NCI-H146 treated with DMSO at 0.1 percent for 48 hours (cell line): ENCODE measurements at regions not wholly inside any gene's neighbourhood (a gene's known extent, or its start where the extent isn't known, plus 50 kb on each side); places are given as distances from the start of the nearest gene placed in this dataset.
"Not testable (repeated sequence)": the region's sequence is repeated elsewhere in the genome, so short reads cannot be mapped to it uniquely, and the experiment has no call there.

Experiments
- DNase-seq: peaks from one replicate; lab custom pipeline; 2025; ENCODE audit not compliant: unreplicated experiment; lab: John Stamatoyannopoulos, UW

DNA sequence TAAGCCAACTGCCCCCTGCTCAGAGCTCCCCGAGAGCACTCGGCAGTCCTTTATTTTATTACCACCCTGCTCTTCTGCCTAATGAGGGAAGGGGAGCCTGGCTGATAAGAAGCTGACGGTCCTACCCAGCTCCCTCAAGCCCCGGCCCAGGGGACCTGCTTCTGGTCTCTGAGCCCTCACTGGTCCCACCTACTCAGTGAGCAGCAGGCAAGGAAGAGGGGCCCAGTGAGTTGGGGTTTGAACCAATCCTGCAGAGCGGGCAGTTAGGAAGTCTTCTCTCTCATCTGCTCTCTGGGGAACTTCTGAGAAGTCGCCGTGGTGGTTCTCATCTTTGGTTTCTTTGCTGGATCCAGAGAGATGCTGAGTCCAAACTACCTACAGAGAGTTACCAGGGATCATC lies 218.9 kb downstream of the NDUFA10 start:
- DNase-seq: no peak

DNA sequence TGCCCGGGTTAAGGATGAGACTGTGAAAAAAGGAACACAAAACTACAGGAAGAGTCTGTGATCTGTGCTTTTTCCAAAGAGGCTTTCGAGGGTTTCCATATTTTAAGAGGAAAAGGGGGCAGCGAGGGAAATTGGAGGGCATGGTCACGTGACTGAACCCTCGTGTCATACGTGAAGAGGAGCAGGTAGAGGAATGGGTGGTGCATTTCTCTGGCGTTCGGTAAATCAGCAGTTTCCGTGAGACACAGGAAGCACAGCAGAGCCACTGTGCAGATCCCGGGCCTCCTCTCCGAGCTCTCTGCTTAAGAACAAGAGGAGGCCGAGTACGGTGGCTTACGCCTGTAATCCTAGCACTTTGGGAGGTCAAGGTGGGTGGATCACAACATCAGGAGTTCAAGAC lies 219.7 kb downstream of the NDUFA10 start:
- DNase-seq: no peak

DNA sequence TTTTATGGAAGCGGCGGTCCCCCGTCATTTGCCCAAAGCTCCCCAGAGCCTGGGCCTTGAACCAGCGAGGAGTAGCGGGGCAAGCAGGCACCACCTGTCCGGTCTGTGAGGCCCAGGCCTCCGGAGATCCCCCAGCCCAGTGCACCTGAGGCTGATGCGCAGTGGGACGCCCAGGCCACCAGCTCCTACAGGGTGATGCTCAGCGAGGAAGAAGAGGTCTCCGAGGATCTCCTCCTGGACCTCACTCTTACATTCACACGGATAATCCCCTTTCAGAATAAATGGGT lies 220.2 kb downstream of the NDUFA10 start:
- DNase-seq: no peak

DNA sequence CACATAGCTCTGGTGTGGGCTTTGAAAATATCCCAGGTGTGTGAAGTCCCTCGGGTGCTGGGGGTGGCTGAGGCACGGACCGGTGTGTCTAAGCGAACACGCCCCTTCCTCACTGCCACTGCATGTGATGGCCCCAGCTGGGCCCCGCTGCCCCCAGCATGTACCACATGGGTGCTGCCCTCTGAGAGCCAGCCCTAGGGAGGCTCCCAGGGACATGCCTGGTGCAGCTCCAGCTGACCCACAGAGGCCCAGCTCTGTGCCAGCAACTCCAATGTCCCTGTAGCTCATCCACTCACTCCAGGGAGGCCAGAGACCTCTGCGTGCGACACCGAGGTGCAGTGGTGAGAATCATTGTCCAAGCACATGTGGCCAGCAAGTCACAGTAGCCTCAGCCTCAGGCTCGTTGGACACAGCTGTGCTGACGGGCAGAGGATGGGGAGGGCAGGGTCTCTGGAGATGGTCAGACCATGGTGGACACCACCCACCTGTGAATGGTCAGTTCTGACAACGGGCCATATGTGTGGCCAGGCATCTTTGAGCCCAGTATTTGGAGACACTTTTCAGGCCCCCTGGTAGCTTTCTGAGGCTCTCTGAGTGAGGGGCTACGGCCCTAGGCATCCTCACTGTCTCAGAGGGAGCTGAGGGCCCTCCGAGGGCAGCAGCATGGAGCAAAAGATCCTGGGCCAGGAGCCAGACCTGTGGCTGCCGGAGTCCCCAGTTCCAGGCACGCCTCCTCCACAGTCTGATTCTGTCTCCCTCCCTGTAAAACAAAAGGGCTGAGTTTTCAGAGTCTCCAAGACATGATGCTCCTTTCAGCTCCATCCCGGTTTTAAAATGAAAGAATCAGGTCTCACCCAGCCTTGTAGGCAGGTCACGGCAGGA lies 220.7 kb downstream of the NDUFA10 start:
- DNase-seq: no peak

DNA sequence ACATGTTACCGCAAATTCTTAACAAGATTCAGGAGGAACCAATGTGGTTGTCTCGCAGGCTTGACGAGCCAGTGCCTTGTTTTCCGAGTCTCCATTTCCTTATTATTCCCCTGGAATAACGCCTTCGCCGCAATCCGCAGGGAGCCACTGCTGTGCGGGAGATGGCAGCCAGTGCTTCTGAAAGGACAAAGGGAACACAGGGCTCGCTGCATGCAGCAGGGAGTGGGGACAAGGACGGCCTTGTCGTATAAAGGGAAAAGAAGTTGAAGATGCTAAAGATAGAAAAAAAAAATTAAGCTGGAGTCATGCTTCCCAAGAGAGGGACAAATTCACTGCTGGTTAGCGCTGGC lies 221.4 kb downstream of the NDUFA10 start:
- DNase-seq: no peak

DNA sequence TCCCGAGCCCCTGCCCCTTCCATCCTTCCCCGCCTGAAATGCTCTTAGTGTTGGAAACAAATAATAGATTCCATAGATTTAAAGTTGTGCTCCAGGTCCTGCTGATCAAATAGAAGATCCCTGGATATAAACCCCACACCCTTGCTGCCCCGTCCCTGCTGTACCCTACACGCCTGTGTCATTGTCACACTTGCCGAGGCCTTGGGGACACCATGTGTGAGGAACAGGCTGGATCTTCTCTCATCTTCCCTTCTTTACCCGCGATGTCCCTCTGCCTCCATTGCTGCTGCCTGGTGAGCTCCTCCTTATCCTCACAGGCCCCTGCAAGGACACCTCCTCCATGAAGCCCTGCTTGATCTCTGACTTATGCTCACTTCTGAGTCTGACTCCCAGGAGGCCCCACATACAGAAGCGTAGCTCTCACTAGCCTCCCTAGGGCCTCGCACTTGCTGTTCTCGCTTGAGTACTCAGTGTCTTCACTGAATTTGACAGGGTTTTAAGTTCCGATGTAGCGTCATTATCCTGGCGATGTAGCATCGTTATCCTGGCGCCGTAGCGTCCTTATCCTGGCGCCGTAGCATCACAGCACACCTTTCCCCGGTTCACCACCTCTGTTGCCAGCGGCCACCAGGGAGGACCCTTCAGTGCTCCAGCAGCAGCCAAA lies 221.9 kb downstream of the NDUFA10 start:
- DNase-seq: no peak

DNA sequence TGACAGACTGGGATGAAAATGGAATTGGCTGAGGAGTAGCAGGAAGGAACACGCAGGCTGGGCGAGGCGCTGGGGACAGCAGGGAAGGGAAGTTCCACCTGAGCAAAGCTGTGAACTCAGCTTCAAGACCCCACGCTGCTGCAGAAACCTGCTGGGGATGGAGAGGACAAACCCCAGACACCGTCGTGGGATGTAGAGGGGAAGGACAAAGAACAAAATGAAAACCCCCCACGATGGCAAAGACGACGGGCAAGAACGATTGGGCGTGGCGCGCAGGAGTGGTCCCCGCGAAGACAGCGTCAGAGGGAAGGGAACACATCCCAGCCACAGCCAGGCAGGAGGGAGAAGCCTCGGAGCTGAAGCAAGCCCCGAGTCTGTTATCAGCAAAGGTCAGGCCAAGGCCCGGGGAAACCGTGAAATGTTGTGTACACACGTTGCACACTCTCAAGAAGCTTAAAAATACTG lies 222.9 kb downstream of the NDUFA10 start:
- no peak for DNase-seq

DNA sequence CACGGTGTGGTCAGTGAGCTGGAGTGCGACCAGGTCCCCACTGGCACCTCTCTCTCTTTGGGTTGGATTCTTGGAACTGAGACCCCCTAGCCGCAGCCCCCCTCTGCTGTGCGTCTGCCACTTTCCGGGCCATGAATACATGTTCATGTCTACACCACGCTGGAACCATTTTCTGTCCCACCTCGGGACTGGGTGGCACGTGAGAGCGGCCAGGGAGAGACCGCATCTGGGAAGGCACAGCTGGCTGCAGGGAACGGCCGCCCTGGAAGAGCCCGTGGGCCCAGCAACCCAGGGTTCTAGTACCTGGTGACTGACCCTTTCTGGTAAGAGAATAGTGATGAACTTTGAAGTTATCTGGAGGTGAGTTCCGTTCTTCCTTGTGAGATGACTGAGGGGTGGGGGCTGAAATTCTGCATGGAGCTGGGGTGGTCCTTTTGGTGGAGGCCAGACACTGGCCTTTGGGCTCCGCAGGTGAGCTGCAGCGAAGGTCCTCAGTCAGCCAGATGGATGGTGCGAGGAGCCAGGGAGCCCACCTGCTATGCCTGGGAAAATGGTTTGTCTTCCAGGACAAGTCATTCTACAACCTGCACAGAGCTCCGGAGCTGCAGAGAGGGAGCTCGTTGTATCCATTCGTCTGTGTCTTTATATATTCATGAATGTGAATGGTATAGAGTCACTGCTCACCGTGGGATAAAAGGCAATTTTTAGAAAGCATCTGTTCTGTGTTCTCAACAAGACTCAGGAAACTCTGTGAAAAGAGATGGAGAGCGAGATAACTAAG lies 223.5 kb downstream of the NDUFA10 start:
- no peak for DNase-seq

DNA sequence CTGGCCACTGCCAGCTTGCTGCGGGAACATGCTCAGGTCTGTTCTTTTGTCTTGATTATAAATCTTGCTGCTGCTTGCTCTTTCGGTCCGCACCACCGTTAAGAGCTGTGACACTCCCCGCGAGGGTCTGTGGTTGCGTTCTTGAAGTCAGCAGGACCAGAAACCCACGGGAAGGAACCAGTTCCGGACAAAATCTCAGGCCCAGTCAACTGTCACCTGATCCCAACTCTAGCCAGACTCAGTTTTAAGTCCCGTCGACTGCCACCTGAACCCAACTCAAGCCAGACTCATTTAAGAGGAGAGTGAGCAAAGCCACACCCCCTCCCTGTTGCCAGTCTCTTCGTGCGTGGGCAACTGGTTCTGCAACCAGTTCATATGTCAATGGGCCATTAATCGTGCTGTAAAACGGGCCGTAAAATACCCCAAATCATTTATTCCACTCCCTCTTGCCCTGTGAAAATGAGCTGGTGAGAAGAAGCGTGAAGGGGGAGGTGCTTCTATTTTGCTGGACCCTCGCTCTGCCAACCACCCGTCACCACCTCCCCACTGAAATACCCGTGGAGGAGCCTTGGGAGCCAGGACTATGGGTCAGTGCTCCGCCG lies 224.3 kb downstream of the NDUFA10 start:
- no peak for DNase-seq

DNA sequence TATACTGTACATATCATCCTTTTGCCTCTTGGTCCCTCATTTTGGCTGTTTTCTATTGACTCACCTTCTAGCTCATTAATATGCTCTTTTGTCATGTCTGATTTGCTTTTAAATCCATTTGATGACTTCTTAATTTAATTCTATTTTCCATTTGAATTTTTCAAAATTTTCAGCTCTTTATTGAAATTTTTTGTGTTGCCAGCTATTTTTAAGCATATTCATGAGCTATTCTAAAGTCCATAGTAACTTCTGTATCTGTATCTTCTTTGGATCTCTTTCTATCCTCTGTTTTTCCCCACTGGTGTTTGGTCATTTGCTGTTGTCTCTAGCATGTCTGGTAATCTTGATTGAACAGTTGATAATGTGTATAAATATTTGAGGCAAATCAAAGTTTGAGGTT lies 227.8 kb downstream of the NDUFA10 start:
- DNase-seq: no peak

DNA sequence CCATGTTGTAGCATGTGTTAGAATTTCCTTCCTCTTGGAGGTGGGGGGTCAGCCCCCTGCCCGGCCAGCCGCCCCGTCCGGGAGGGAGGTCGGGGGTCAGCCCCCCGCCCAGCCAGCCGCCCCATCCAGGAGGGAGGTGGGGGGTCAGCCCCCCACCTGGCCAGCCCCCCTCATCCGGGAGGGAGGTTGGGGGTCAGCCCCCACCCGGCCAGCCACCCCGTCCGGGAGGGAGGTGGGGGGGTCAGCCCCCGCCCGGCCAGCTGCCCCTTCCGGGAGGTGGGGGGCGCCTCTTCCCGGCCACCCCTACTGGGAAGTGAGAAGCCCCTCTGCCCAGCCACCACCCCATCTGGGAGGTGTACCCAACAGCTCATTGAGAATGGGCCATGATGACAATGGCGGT lies 229.4 kb downstream of the NDUFA10 start:
- DNase-seq: not testable (repeated sequence)

DNA sequence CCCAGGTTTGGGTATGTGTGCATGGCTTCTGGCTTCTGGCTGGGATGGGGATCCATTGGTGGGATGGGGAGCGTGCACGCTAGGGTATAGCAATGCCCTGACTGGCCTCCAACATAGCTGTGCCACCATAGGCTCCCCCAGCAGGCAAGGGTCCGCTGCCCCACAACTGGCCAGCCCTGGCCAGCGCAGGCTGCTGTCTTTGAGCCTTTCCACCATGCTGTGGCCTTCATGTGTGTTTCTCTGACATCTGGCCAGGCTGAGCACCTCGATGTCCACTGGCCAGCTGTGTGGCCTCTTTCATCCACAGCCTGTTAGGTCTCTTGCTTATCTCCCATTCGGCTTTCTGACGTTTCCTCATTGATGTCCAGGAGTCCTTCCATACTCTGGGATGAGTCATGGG lies 231.3 kb downstream of the NDUFA10 start:
- no peak for DNase-seq

DNA sequence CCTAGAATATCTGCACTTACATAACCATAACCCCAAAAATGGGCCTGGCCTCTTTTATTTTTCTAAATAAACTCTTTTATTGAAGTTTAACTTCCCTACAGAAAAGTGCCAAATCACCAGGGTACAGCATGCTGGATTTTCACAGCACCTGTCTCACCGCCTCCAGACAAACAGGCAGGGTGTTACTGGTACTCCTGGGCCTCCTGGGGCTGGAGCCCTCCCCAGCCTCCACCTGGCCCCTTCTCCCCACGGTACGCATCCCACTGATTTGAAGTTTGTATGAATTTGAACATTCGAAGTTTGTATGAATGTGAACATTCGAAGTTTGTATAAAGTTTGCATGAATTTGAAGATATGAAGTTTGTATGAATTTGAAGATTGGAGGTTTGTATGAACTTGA lies 232.1 kb downstream of the NDUFA10 start:
- no peak for DNase-seq

DNA sequence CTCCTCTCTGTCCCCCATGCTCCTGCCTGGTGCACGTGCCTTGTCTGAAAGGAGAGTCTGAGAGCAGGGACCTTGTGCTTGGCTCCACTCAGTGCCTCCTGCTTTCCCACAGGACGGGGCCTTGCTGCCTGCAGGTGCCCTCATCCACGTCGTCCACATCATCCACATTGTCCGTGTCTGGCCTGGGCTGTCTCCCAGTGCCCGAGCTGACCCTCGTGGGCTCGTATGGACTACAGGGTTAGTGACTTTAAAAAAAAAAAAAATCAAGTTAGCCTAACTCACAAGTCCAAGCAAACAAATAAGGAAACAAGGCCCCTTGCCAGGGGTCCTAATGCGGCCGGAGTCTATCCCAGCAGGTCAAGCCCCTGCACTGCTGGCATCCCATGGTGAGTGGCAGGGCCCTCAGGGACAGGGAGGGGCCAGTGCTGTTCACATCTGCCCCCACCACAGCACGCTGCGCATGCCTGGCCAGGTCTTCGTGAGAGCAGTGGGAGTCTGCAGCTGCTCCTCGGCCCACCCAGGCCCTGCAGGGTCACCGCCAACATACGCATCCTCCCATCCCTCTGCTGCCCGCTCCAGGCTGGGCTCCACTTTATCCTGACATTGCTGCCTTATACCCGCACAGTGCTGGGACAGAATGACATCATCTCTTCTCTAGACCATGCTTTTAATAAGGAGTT lies 232.6 kb downstream of the NDUFA10 start:
- no peak for DNase-seq

DNA sequence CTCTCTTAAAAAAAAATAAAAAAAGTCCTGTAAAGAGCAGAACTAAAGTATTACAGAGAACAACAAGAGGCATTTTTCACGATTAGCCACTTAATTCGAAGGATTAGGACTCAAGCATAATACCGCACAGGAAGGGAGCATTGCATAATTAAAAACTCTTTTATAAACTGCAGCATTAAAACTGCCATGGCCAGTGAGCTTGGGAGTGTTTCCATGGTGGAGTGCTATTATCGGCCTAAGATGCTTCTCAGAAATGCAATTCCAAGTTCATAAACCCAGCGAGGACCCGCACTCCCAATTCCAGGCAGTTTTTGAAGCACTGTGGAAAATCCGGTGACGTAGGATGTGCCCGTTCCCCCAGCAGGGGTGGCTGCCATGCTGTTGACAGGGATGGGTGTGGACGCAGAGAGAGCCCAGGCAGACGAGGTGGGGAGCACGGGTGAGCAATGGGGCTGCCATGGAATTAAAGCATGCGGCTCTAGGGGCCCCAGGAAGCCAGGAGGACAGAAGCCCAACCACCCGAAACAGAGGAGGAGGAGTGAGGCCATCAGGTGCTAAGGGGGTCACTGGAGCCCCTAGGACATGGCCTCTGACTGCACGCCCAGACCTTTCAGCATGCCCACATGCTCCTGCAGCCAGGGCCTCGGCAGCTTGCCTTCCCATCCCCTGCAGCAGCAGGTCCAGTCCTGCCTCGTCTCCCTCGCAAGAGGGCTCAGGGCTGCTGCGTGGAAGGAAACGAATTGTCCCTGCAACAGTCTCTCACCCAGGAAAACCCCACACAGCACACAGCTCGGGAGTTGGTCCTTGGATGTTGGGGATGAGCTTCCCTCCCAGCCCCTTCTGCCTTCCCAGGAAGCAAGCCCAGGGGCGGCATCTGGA lies 233.4 kb downstream of the NDUFA10 start:
- no peak for DNase-seq

DNA sequence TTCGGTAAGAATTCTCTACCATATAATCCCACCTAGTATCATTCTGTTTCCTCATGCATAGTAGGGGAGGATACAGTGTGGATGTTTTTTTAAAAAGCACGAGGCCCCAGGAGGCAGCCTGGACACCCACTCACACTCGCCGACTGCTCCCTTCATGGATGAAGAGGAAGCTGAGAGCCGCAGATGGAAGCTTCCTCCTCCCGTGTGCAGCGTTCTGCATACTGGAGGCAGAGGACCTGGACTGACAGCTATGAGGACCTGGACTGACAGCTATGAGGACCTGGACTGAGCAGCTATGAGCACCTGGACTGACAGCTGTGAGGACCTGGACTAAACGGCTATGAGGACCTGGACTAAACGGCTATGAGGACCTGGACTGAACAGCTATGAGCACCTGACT lies 234.4 kb downstream of the NDUFA10 start:
- DNase-seq: no peak

DNA sequence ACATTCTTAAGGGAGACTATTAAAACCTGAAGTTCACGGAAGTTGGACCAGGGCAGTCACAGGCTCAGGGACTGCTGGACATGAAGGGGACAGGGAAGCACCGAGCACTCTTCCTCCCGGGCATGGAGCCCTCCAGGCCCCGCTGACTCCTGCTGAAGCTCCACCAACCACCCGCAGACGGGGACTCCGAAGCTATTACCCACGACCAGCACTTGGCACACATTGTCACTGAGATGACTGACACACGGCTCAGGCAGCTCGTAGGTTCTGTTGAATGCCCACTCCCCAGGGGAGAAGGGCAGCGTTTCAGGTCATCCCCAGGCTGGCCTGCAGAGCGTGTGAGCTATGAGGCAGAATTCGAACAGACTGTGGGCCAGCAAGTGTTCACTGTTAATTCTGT lies 234.8 kb downstream of the NDUFA10 start:
- no peak for DNase-seq

DNA sequence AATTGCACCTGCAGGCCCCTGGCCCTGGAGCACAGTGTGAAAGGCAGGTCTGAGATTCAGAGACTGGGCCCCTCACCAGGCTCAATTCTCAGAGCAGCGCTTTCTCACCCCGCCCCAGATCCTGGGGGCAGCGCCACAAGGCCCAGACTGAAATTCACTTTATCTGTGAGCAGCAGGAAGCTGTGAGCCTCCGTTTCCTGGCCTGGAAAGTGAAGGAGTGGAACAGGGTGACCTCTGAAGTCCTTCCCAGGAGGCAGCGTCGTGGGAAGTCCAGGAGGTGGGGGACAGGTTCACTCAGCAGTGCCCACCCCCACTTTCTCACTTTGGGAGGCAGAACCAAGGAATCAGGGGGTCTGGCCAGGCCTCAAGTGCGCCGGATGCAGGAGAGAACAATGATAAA lies 235.4 kb downstream of the NDUFA10 start:
- no peak for DNase-seq

DNA sequence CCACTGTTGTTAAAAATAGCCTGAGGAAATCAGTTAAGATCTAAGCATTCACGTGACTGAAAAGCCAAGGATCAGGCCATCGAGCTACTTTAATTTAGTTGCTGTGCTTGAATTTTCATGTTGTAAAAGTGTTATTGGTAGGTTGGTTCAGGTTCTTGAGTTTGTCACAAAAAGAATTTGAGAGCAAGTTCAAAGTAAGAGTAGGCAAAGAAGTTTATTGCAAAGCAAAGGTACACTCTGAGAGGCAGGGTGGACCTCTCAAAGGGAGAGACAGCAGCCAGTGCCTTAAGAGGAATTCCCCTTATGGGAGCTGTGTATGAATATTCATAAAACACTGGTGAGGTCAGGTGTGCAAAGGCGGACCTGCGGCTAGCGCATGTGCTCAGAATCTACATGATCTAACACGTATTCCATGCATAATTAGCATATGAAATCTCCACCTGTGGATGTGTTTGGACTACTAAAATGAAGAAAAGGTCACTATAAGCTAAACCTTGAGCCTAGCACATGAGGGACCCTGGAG lies 236.5 kb downstream of the NDUFA10 start:
- no peak for DNase-seq

DNA sequence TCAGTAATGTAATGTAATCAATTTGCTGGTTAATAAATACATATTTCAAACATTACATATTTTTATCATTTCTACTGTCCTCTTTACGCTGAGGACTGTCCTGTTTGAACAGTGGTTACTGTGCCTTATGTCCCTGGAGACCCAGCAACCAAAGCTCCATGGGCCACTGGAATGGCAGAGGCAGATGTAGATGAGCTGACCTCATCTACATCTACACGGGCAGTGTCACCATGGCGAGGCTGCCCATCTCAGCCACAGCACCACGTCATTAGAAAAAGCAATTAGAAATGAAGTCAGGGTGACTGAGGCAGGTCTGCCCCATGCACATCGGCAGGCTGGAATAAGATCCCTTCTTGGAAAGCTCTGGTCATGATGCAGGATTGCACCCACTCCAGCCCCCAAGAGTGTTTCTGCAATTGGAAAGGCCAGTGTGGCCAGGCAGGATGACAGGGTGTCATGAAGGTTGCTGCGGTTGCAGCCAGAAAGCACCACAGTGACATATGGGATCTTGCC lies 237.5 kb downstream of the NDUFA10 start:
- DNase-seq: no peak
